GM12878 (cell line): ENCODE measurements at regions not wholly inside any gene's neighbourhood (a gene's known extent, or its start where the extent isn't known, plus 50 kb on each side); places are given as distances from the start of the nearest gene placed in this dataset.

Experiments used
- ATAC-seq: fragments of 200-7000 bp; cut with Tn5 transposase; 3 replicates; pipeline ENCODE4 v1.9.1; 2020; ENCODE audit warnings: mild to moderate bottlenecking, moderate library complexity
- BruUV-seq: library from RNA; stranded (reverse); fragments of 400-500 nt; replicated peaks from 2 replicates; lab custom pipeline; 2021; lab: Mats Ljungman, UMichigan
- CTCF ChIA-PET: fragments of 300-600 bp; sonication (Branson Sonifier 250); formaldehyde crosslinking; extraction: SDS; loops from one replicate; lab custom pipeline; 2021; ENCODE audit warnings: inconsistent platforms; lab: Yijun Ruan, JAX
- POLR2A ChIA-PET: fragments of 350-600 bp; formaldehyde crosslinking; extraction: SDS; loops from one replicate; lab custom pipeline; 2021; ENCODE audit warnings: inconsistent platforms; lab: Charles Lee
- RAD21 ChIA-PET: fragments of 300-600 bp; sonication (Branson Sonifier 250); formaldehyde crosslinking; loops from one replicate; lab custom pipeline; 2023; ENCODE audit warnings: antibody characterized with exemption; ENCODE audit not compliant: unreplicated experiment; lab: Charles Lee
- SMC1A ChIA-PET: fragments of 300-600 bp; sonication (Branson Sonifier 250); formaldehyde crosslinking; loops from one replicate; lab custom pipeline; 2023; ENCODE audit not compliant: unreplicated experiment, uncharacterized antibody; lab: Charles Lee
- DNase-seq: peaks from one replicate; pipeline ENCODE4 v3.0.0-alpha.2; 2011; ENCODE audit warnings: low read depth, low spot score
- FAIRE-seq: peaks from 3 replicates; lab custom pipeline; 2011; peaks lifted over from hg19 to GRCh38; lab: Jason Lieb, UNC
- H2AFZ ChIP-seq: 2 replicates; pipeline ENCODE4 v1.6.0; 2011; ENCODE audit warnings: low read depth, low read length, control low read depth; ENCODE audit not compliant: control insufficient read depth
- H3K27ac ChIP-seq: 2 replicates; pipeline ENCODE4 v1.5.1; 2011; ENCODE audit warnings: control low read depth; ENCODE audit not compliant: control insufficient read depth, insufficient read depth
- H3K27me3 ChIP-seq, 2 experiments: replicated peaks in 1 of 2; 2 replicates each; pipeline versions ENCODE4 v1.6.0 to v1.6.1; 2011; ENCODE audit warnings: low read length in 1 of 2; ENCODE audit not compliant: control insufficient read depth in 2 of 2, insufficient read depth in 2 of 2
- H3K36me3 ChIP-seq, 2 experiments: 2 replicates each; pipeline ENCODE4 v1.5.1; 2011; ENCODE audit warnings: low read length in 1 of 2; ENCODE audit not compliant: control insufficient read depth in 2 of 2, insufficient read depth in 2 of 2
- H3K4me1 ChIP-seq: 2 replicates; pipeline ENCODE4 v1.6.1; 2011; ENCODE audit warnings: mild to moderate bottlenecking, low read length, moderate library complexity, mixed read lengths; ENCODE audit not compliant: control insufficient read depth, insufficient read depth
- H3K4me2 ChIP-seq: 2 replicates; pipeline ENCODE4 v1.6.0; 2011; ENCODE audit warnings: control low read depth; ENCODE audit not compliant: control insufficient read depth, insufficient read depth
- H3K4me3 ChIP-seq: fragments of 200-600 bp; sonication (generic); 2 replicates; pipeline ENCODE4 v1.5.1; 2016
- H3K79me2 ChIP-seq: 2 replicates; pipeline ENCODE4 v1.6.0; 2011; ENCODE audit warnings: low read length; ENCODE audit not compliant: control insufficient read depth, insufficient read depth
- H3K9ac ChIP-seq: 2 replicates; pipeline ENCODE4 v1.8.0; 2011; ENCODE audit warnings: low read length, control low read depth, mixed read lengths; ENCODE audit not compliant: control insufficient read depth, insufficient read depth
- H3K9me3 ChIP-seq: replicated peaks from 3 replicates; pipeline ENCODE4 v1.5.1; 2011; ENCODE audit warnings: mild to moderate bottlenecking, low read length; ENCODE audit not compliant: control insufficient read depth, insufficient read depth
- H4K20me1 ChIP-seq: 2 replicates; pipeline ENCODE4 v1.6.0; 2011; ENCODE audit not compliant: control insufficient read depth, insufficient read depth
- ASH2L ChIP-seq: fragments of 300-600, 200-600 bp; sonication (generic); IDR thresholded peaks from 2 replicates; pipeline ENCODE4 v1.6.1; 2017; ENCODE audit warnings: low read depth, mild to moderate bottlenecking, borderline replicate concordance
- ATF2 ChIP-seq: IDR thresholded peaks from 2 replicates; pipeline ENCODE4 v1.6.1; 2012; ENCODE audit warnings: low read length, inconsistent platforms
- CBX5 ChIP-seq: sonication (generic); IDR thresholded peaks from 2 replicates; pipeline ENCODE4 v1.6.1; 2016; ENCODE audit warnings: low read depth, moderate library complexity, mild to moderate bottlenecking, inconsistent platforms
- ETV6 ChIP-seq, 2 experiments: fragments of 450-650 bp in 1 of 2; IDR thresholded peaks in 1 of 2; conservative IDR thresholded peaks in 1 of 2; 2 replicates each; pipeline ENCODE4 v1.6.1; 2014; ENCODE audit warnings: antibody characterized with exemption in 1 of 2, borderline replicate concordance in 1 of 2, low read depth in 1 of 2, mild to moderate bottlenecking in 1 of 2, moderate library complexity in 1 of 2
- FOXM1 ChIP-seq: IDR thresholded peaks from 2 replicates; pipeline ENCODE4 v1.6.1; 2012; ENCODE audit warnings: low read depth, mild to moderate bottlenecking, inconsistent platforms, low read length, moderate library complexity
- HCFC1 ChIP-seq: fragments of 150-350 bp; IDR thresholded peaks from 2 replicates; pipeline ENCODE4 v1.6.1; 2014; ENCODE audit warnings: low read length
- NFXL1 ChIP-seq: fragments of 450-650 bp; IDR thresholded peaks from 2 replicates; pipeline ENCODE4 v1.6.1; 2017; ENCODE audit warnings: antibody characterized with exemption, mild to moderate bottlenecking, borderline replicate concordance
- POLR2A ChIP-seq: IDR thresholded peaks from 2 replicates; pipeline ENCODE4 v1.6.1; 2011; ENCODE audit warnings: low read depth, mild to moderate bottlenecking, low read length
- SPI1 ChIP-seq: IDR thresholded peaks from 2 replicates; pipeline ENCODE4 v1.6.1; 2011; ENCODE audit warnings: low read depth, mild to moderate bottlenecking, low read length, moderate library complexity, borderline replicate concordance; ENCODE audit not compliant: insufficient read depth
- SREBF2 ChIP-seq: IDR thresholded peaks from 2 replicates; pipeline ENCODE4 v1.6.1; 2012; ENCODE audit warnings: mild to moderate bottlenecking, low read length
- TAF1 ChIP-seq: IDR thresholded peaks from 2 replicates; pipeline ENCODE4 v1.6.1; 2011; ENCODE audit warnings: mild to moderate bottlenecking, low read depth, low read length, borderline replicate concordance
- ZNF24 ChIP-seq: fragments of 450-650 bp; IDR thresholded peaks from 2 replicates; pipeline ENCODE4 v1.6.1; 2017; ENCODE audit warnings: antibody characterized with exemption, mild to moderate bottlenecking
- ZNF274 ChIP-seq: IDR thresholded peaks from one replicate; pipeline ENCODE4 v1.8.0; 2011; ENCODE audit not compliant: insufficient read length, insufficient read depth
- WGBS: methylation state at CpG from one replicate; pipeline ENCODE4 v1.1.6; 2016; ENCODE audit warnings: low lambda C conversion rate; ENCODE audit not compliant: insufficient replicate concordance, insufficient coverage; ENCODE audit errors: missing lambda C conversion rate; 5-methylcytosine and 5-hydroxymethylcytosine counted together
- in situ Hi-C: fragments of 300-500 bp; cut with MboI; formaldehyde crosslinking; loops from 9 replicates; pipeline ENCODE4 v1.14.3; 2018; ENCODE audit warnings: mixed read lengths
- intact Hi-C: fragments of 100-400 bp; cut with micrococcal nuclease; formaldehyde crosslinking; loops from one replicate; pipeline ENCODE4 v1.14.2; 2022; ENCODE audit not compliant: unreplicated experiment

GRCh38 chr3:182735672-182736071, 57.6 kb upstream of the ATP11B start:
- WGBS, result 64% methylated on average over 2 of the region's 2 CpGs
- Histone ChIP-seq H3K36me3 (no peaks in the 10 kb centered on the region), H2AFZ (no peak overlapping the region), H3K27ac (no peak overlapping the region), H3K4me2 (no peak overlapping the region), H3K27me3 (no peaks in the 10 kb centered on the region), H3K9me3 (peaks cover 3% of the 10 kb centered on the region; the same call in 2 of the 3 replicates), H3K9ac (no peak overlapping the region), H3K79me2 (no peaks in the 10 kb centered on the region), H3K4me3 (no peak overlapping the region), H3K4me1 (peaks cover 5% of the 10 kb centered on the region), H4K20me1 (no peaks in the 10 kb centered on the region)
- RAD21 ChIA-PET, result no interaction called here
- no TSS peak for BruUV-seq
- TF ChIP-seq SPI1 (no peak), TAF1 (no peak), ETV6 (conservative IDR thresholded peaks at IDR 0.05 in 1 of 2, IDR thresholded peaks at IDR 0.05 in 1 of 2; ENCODE audit: borderline replicate concordance in 1 of 2, low read depth in 1 of 2) (no peak), FOXM1 (no peak), SREBF2 (no peak), POLR2A (no peak), HCFC1 (no peak), ASH2L (no peak), ZNF24 (no peak), CBX5 (no peak), NFXL1 (no peak), ZNF274 (no peak), ATF2 (no peak)
- DNase-seq (no peak), FAIRE-seq (no peak), ATAC-seq (no peak)
- SMC1A ChIA-PET, result interaction anchor here (7.1 kb wide), 1 partner anchor 20 kb away, joined by 109 read pairs; no protein-coding TSS in a partner anchor
- CTCF ChIA-PET, result interaction anchor here (3.5 kb wide), 1 partner anchor 20 kb away, joined by 14 read pairs; no protein-coding TSS in a partner anchor
- intact Hi-C loops (no loop called here), in situ Hi-C loops (no loop called here)
- POLR2A ChIA-PET, result no interaction called here
